HL-60 (cell line): ENCODE measurements at regions not wholly inside any gene's neighbourhood (a gene's known extent, or its start where the extent isn't known, plus 50 kb on each side); places are given as distances from the start of the nearest gene placed in this dataset.

Source experiments
- CTCF ChIP-seq: IDR thresholded peaks from one replicate; pipeline ENCODE4 v1.5.1; 2011; ENCODE audit warnings: low read length, control low read depth, inconsistent platforms; ENCODE audit not compliant: insufficient read depth
- POLR2AphosphoS5 ChIP-seq: IDR thresholded peaks from 2 replicates; pipeline ENCODE4 v1.6.1; 2012; ENCODE audit warnings: low read depth
- REST ChIP-seq: IDR thresholded peaks from 2 replicates; pipeline ENCODE4 v1.6.1; 2012; ENCODE audit warnings: low read depth; ENCODE audit not compliant: insufficient replicate concordance

- TF ChIP-seq REST: no peak
- TF ChIP-seq CTCF: no peak
- TF ChIP-seq POLR2AphosphoS5: no peak
Observed at GRCh38 chr10:29132551-29133111, 156.2 kb upstream of the LYZL1 start.
